ENCODE measurements at regions not wholly inside any gene's neighbourhood (a gene's known extent, or its start where the extent isn't known, plus 50 kb on each side); places are given as distances from the start of the nearest gene placed in this dataset.
"Not testable (repeated sequence)": the region's sequence is repeated elsewhere in the genome, so short reads cannot be mapped to it uniquely, and the experiment has no call there.

GRCh38 chr21:9744166-9744565 lies 777.2 kb upstream of the TPTE start:
- H3K4me3 ChIP-seq (ENCODE audit: low read depth in 1 of 2, low read length in 2 of 2); H3K9ac ChIP-seq (ENCODE audit: low read depth in 1 of 2, low read length in 2 of 2); H3K4me1 ChIP-seq (ENCODE audit: control insufficient read depth in 1 of 2, insufficient read depth in 2 of 2, low read length in 2 of 2); H3K36me3 ChIP-seq (ENCODE audit: control insufficient read depth in 1 of 2, insufficient read depth in 2 of 2, low read length in 2 of 2); H3K27ac ChIP-seq (ENCODE audit: low read depth, low read length); H3K27me3 ChIP-seq (ENCODE audit: control insufficient read depth in 1 of 2, insufficient read depth in 2 of 2, low read length in 2 of 2): not testable (repeated sequence)
- peaks cover 17 to 36% of the 10 kb centered on the region in 2 donors for H3K9me3 ChIP-seq (ENCODE audit: control insufficient read depth in 1 of 2, low read length in 2 of 2)

GRCh38 chr21:9744593-9744992 lies 776.8 kb upstream of the TPTE start:
- not testable (repeated sequence) for H3K27me3 ChIP-seq (ENCODE audit: control insufficient read depth in 1 of 2, insufficient read depth in 2 of 2, low read length in 2 of 2); H3K27ac ChIP-seq (ENCODE audit: low read depth, low read length); H3K4me3 ChIP-seq (ENCODE audit: low read depth in 1 of 2, low read length in 2 of 2); H3K4me1 ChIP-seq (ENCODE audit: control insufficient read depth in 1 of 2, insufficient read depth in 2 of 2, low read length in 2 of 2); H3K36me3 ChIP-seq (ENCODE audit: control insufficient read depth in 1 of 2, insufficient read depth in 2 of 2, low read length in 2 of 2); H3K9ac ChIP-seq (ENCODE audit: low read depth in 1 of 2, low read length in 2 of 2)
- H3K9me3 ChIP-seq (ENCODE audit: control insufficient read depth in 1 of 2, low read length in 2 of 2) = peaks cover 15 to 34% of the 10 kb centered on the region in 2 donors

- not testable (repeated sequence) for H3K9ac ChIP-seq (ENCODE audit: low read depth in 1 of 2, low read length in 2 of 2); H3K27me3 ChIP-seq (ENCODE audit: control insufficient read depth in 1 of 2, insufficient read depth in 2 of 2, low read length in 2 of 2); H3K36me3 ChIP-seq (ENCODE audit: control insufficient read depth in 1 of 2, insufficient read depth in 2 of 2, low read length in 2 of 2); H3K4me3 ChIP-seq (ENCODE audit: low read depth in 1 of 2, low read length in 2 of 2); H3K27ac ChIP-seq (ENCODE audit: low read depth, low read length); H3K4me1 ChIP-seq (ENCODE audit: control insufficient read depth in 1 of 2, insufficient read depth in 2 of 2, low read length in 2 of 2)
- peaks cover 14 to 36% of the 10 kb centered on the region in 2 donors for H3K9me3 ChIP-seq (ENCODE audit: control insufficient read depth in 1 of 2, low read length in 2 of 2)
Observed at GRCh38 chr21:9745457-9746108, 775.8 kb upstream of the TPTE start.

DNA sequence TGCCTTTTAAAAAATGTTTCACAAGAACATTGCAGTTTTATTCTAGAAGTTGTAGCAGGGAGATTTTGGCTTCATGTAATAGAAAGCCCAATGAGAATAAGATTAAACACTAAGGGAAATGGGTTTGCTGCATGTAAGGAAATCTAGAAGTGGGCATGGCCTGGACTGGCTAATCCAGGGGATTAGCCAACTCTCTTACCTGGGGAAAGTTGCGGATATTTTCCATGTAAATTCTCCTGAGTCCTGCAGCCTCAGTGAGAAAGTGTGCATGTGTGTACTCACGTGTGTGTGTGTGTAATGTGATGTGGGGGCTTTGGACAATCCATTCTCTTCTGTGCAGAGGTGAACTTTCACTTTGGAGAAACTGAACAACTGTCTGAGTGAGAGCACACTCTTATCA lies 775.1 kb upstream of the TPTE start:
- H3K9ac ChIP-seq (ENCODE audit: low read depth in 1 of 2, low read length in 2 of 2); H3K27ac ChIP-seq (ENCODE audit: low read depth, low read length); H3K27me3 ChIP-seq (ENCODE audit: control insufficient read depth in 1 of 2, insufficient read depth in 2 of 2, low read length in 2 of 2); H3K4me1 ChIP-seq (ENCODE audit: control insufficient read depth in 1 of 2, insufficient read depth in 2 of 2, low read length in 2 of 2); H3K4me3 ChIP-seq (ENCODE audit: low read depth in 1 of 2, low read length in 2 of 2); H3K36me3 ChIP-seq (ENCODE audit: control insufficient read depth in 1 of 2, insufficient read depth in 2 of 2, low read length in 2 of 2): not testable (repeated sequence)
- peaks cover 16 to 38% of the 10 kb centered on the region in 2 donors for H3K9me3 ChIP-seq (ENCODE audit: control insufficient read depth in 1 of 2, low read length in 2 of 2)

- not testable (repeated sequence) for H3K9ac ChIP-seq (ENCODE audit: low read depth in 1 of 2, low read length in 2 of 2); H3K27ac ChIP-seq (ENCODE audit: low read depth, low read length); H3K4me3 ChIP-seq (ENCODE audit: low read depth in 1 of 2, low read length in 2 of 2); H3K4me1 ChIP-seq (ENCODE audit: control insufficient read depth in 1 of 2, insufficient read depth in 2 of 2, low read length in 2 of 2); H3K27me3 ChIP-seq (ENCODE audit: control insufficient read depth in 1 of 2, insufficient read depth in 2 of 2, low read length in 2 of 2); H3K36me3 ChIP-seq (ENCODE audit: control insufficient read depth in 1 of 2, insufficient read depth in 2 of 2, low read length in 2 of 2)
- peaks cover 20 to 37% of the 10 kb centered on the region in 2 donors for H3K9me3 ChIP-seq (ENCODE audit: control insufficient read depth in 1 of 2, low read length in 2 of 2)
Observed at GRCh38 chr21:9746831-9747606, 774.4 kb upstream of the TPTE start.

- not testable (repeated sequence) for H3K36me3 ChIP-seq (ENCODE audit: control insufficient read depth in 1 of 2, insufficient read depth in 2 of 2, low read length in 2 of 2); H3K27ac ChIP-seq (ENCODE audit: low read depth, low read length); H3K4me3 ChIP-seq (ENCODE audit: low read depth in 1 of 2, low read length in 2 of 2); H3K27me3 ChIP-seq (ENCODE audit: control insufficient read depth in 1 of 2, insufficient read depth in 2 of 2, low read length in 2 of 2); H3K9ac ChIP-seq (ENCODE audit: low read depth in 1 of 2, low read length in 2 of 2); H3K4me1 ChIP-seq (ENCODE audit: control insufficient read depth in 1 of 2, insufficient read depth in 2 of 2, low read length in 2 of 2)
- H3K9me3 ChIP-seq (ENCODE audit: control insufficient read depth in 1 of 2, low read length in 2 of 2) = peaks cover 20 to 45% of the 10 kb centered on the region in 2 donors
Observed at GRCh38 chr21:9747870-9748269, 773.5 kb upstream of the TPTE start.

- H3K4me3 ChIP-seq (ENCODE audit: low read depth in 1 of 2, low read length in 2 of 2); H3K27me3 ChIP-seq (ENCODE audit: control insufficient read depth in 1 of 2, insufficient read depth in 2 of 2, low read length in 2 of 2); H3K4me1 ChIP-seq (ENCODE audit: control insufficient read depth in 1 of 2, insufficient read depth in 2 of 2, low read length in 2 of 2); H3K27ac ChIP-seq (ENCODE audit: low read depth, low read length); H3K36me3 ChIP-seq (ENCODE audit: control insufficient read depth in 1 of 2, insufficient read depth in 2 of 2, low read length in 2 of 2); H3K9ac ChIP-seq (ENCODE audit: low read depth in 1 of 2, low read length in 2 of 2): not testable (repeated sequence)
- peaks cover 19 to 46% of the 10 kb centered on the region in 2 donors for H3K9me3 ChIP-seq (ENCODE audit: control insufficient read depth in 1 of 2, low read length in 2 of 2)
Observed at GRCh38 chr21:9748451-9748850, 772.9 kb upstream of the TPTE start.

GRCh38 chr21:9749741-9750230 lies 771.6 kb upstream of the TPTE start:
- peaks cover 14 to 43% of the 10 kb centered on the region in 2 donors for H3K9me3 ChIP-seq (ENCODE audit: control insufficient read depth in 1 of 2, low read length in 2 of 2)
- not testable (repeated sequence) for H3K27me3 ChIP-seq (ENCODE audit: control insufficient read depth in 1 of 2, insufficient read depth in 2 of 2, low read length in 2 of 2)

GRCh38 chr21:9750341-9751086 lies 770.9 kb upstream of the TPTE start:
- Histone ChIP-seq H3K9me3 (ENCODE audit: control insufficient read depth in 1 of 2, low read length in 2 of 2) (peaks cover 14 to 39% of the 10 kb centered on the region in 2 donors), H3K27ac (ENCODE audit: low read depth, low read length) (no peak overlapping the region), H3K27me3 (ENCODE audit: control insufficient read depth in 1 of 2, insufficient read depth in 2 of 2, low read length in 2 of 2) (no peaks in the 10 kb centered on the region), H3K4me1 (ENCODE audit: control insufficient read depth in 1 of 2, insufficient read depth in 2 of 2, low read length in 2 of 2) (no peaks in the 10 kb centered on the region), H3K4me3 (ENCODE audit: low read depth in 1 of 2, low read length in 2 of 2) (no peak overlapping the region), H3K36me3 (ENCODE audit: control insufficient read depth in 1 of 2, insufficient read depth in 2 of 2, low read length in 2 of 2) (no peaks in the 10 kb centered on the region), H3K9ac (ENCODE audit: low read depth in 1 of 2, low read length in 2 of 2) (no peak overlapping the region)

More at GRCh38 chr21:9749741-9750230, 771.6 kb upstream of the TPTE start:
- H3K36me3 ChIP-seq (ENCODE audit: control insufficient read depth in 1 of 2, insufficient read depth in 2 of 2, low read length in 2 of 2); H3K27ac ChIP-seq (ENCODE audit: low read depth, low read length); H3K4me1 ChIP-seq (ENCODE audit: control insufficient read depth in 1 of 2, insufficient read depth in 2 of 2, low read length in 2 of 2); H3K9ac ChIP-seq (ENCODE audit: low read depth in 1 of 2, low read length in 2 of 2); H3K4me3 ChIP-seq (ENCODE audit: low read depth in 1 of 2, low read length in 2 of 2): not testable (repeated sequence)

- not testable (repeated sequence) for H3K27ac ChIP-seq (ENCODE audit: low read depth, low read length); H3K4me1 ChIP-seq (ENCODE audit: control insufficient read depth in 1 of 2, insufficient read depth in 2 of 2, low read length in 2 of 2); H3K27me3 ChIP-seq (ENCODE audit: control insufficient read depth in 1 of 2, insufficient read depth in 2 of 2, low read length in 2 of 2); H3K36me3 ChIP-seq (ENCODE audit: control insufficient read depth in 1 of 2, insufficient read depth in 2 of 2, low read length in 2 of 2); H3K9ac ChIP-seq (ENCODE audit: low read depth in 1 of 2, low read length in 2 of 2); H3K4me3 ChIP-seq (ENCODE audit: low read depth in 1 of 2, low read length in 2 of 2)
- peaks cover 14 to 38% of the 10 kb centered on the region in 2 donors for H3K9me3 ChIP-seq (ENCODE audit: control insufficient read depth in 1 of 2, low read length in 2 of 2)
Observed at GRCh38 chr21:9751087-9751585, 770.2 kb upstream of the TPTE start.
